Activated T-cell treated with anti-CD3 and anti-CD28 coated beads, Interleukin-2, amount 50 U/mL, for 1 hour (primary cell): ENCODE measurements at regions not wholly inside any gene's neighbourhood (a gene's known extent, or its start where the extent isn't known, plus 50 kb on each side); places are given as distances from the start of the nearest gene placed in this dataset.

Experiments used
- DNase-seq: peaks from one replicate; pipeline ENCODE4 v3.0.0-alpha.2; 2020

GRCh38 chr6:156400487-156400886 is 376.7 kb upstream of the ARID1B start:
- DNase-seq = no peak

- DNase-seq = no peak
These were observed 378.2 kb upstream of the ARID1B start for GRCh38 chr6:156398966-156399365.

- no peak for DNase-seq
These were observed 378.8 kb upstream of the ARID1B start for GRCh38 chr6:156398371-156398770.

- peak; percentile 46 for DNase-seq
These were observed 380.3 kb upstream of the ARID1B start for GRCh38 chr6:156396791-156397418.

- DNase-seq = no peak
These were observed 381.0 kb upstream of the ARID1B start for GRCh38 chr6:156396068-156396771.

GRCh38 chr6:156395276-156395675 is 381.9 kb upstream of the ARID1B start:
- DNase-seq = peak; percentile 38

GRCh38 chr6:156392648-156393047 is 384.5 kb upstream of the ARID1B start:
- no peak for DNase-seq

- no peak for DNase-seq
These were observed 385.2 kb upstream of the ARID1B start for GRCh38 chr6:156391977-156392376.

- DNase-seq = no peak
These were observed 386.0 kb upstream of the ARID1B start for GRCh38 chr6:156391061-156391672.

- no peak for DNase-seq
These were observed 386.6 kb upstream of the ARID1B start for GRCh38 chr6:156390621-156391020.

GRCh38 chr6:156389296-156389695 is 387.9 kb upstream of the ARID1B start:
- no peak for DNase-seq

GRCh38 chr6:156387472-156387871 is 389.7 kb upstream of the ARID1B start:
- no peak for DNase-seq

GRCh38 chr6:156383059-156383458 is 394.1 kb upstream of the ARID1B start:
- no peak for DNase-seq

GRCh38 chr6:156379392-156380289 is 397.5 kb upstream of the ARID1B start:
- DNase-seq = no peak

GRCh38 chr6:156378853-156379252 is 398.3 kb upstream of the ARID1B start:
- no peak for DNase-seq

- DNase-seq = no peak
These were observed 401.1 kb upstream of the ARID1B start for GRCh38 chr6:156376091-156376490.

GRCh38 chr6:156359912-156360311 is 417.3 kb upstream of the ARID1B start:
- no peak for DNase-seq

GRCh38 chr6:156352861-156353260 is 424.3 kb upstream of the ARID1B start:
- DNase-seq = no peak

GRCh38 chr6:156351346-156351966 is 425.7 kb upstream of the ARID1B start:
- DNase-seq = no peak

GRCh38 chr6:156350337-156350736 is 426.8 kb upstream of the ARID1B start:
- no peak for DNase-seq

- DNase-seq = no peak
These were observed 428.3 kb upstream of the ARID1B start for GRCh38 chr6:156348849-156349248.

GRCh38 chr6:156348424-156348823 is 428.8 kb upstream of the ARID1B start:
- DNase-seq = no peak

- DNase-seq = no peak
These were observed 429.5 kb upstream of the ARID1B start for GRCh38 chr6:156347656-156348055.
